ENCODE measurements at regions not wholly inside any gene's neighbourhood (a gene's known extent, or its start where the extent isn't known, plus 50 kb on each side); places are given as distances from the start of the nearest gene placed in this dataset.

GRCh38 chr2:71919708-71920107 is 228.0 kb downstream of the CYP26B1 start:
- Histone ChIP-seq H3K4me3 (no peak overlapping the region), H3K36me3 (no peaks in the 10 kb centered on the region), H3K4me1 (ENCODE audit: low read depth) (no peaks in the 10 kb centered on the region), H3K27me3 (peaks cover 9% of the 10 kb centered on the region), H3K27ac (no peak overlapping the region), H3K9me3 (ENCODE audit: low read depth) (no peaks in the 10 kb centered on the region)
- no peak for DNase-seq (ENCODE audit: low read depth in 1 of 2, low spot score in 1 of 2)
- no peak for TF ChIP-seq CTCF (IDR thresholded peaks at IDR 0.05; ENCODE audit: low read depth, low read length)

GRCh38 chr2:71910277-71910676 is 237.4 kb downstream of the CYP26B1 start:
- peaks cover 3% of the 10 kb centered on the region for H3K27me3 ChIP-seq
- no peaks in the 10 kb centered on the region for H3K9me3 ChIP-seq (ENCODE audit: low read depth)
- DNase-seq (ENCODE audit: low read depth in 1 of 2, low spot score in 1 of 2) = no peak
- no peak overlapping the region for H3K27ac ChIP-seq
- no peak overlapping the region for H3K4me3 ChIP-seq
- TF ChIP-seq CTCF (IDR thresholded peaks at IDR 0.05; ENCODE audit: low read depth, low read length) = no peak
- no peaks in the 10 kb centered on the region for H3K4me1 ChIP-seq (ENCODE audit: low read depth)
- H3K36me3 ChIP-seq = no peaks in the 10 kb centered on the region

- DNase-seq (ENCODE audit: low read depth in 1 of 2, low spot score in 1 of 2) = no peak
These were observed 238.9 kb downstream of the CYP26B1 start for GRCh38 chr2:71908798-71909197.

GRCh38 chr2:71907503-71907902 is 240.2 kb downstream of the CYP26B1 start:
- no peak overlapping the region for H3K4me3 ChIP-seq
- DNase-seq (ENCODE audit: low read depth in 1 of 2, low spot score in 1 of 2) = no peak
- H3K27ac ChIP-seq = no peak overlapping the region
- H3K4me1 ChIP-seq (ENCODE audit: low read depth) = no peaks in the 10 kb centered on the region
- no peak for TF ChIP-seq CTCF (IDR thresholded peaks at IDR 0.05; ENCODE audit: low read depth, low read length)
- no peaks in the 10 kb centered on the region for H3K36me3 ChIP-seq
- no peaks in the 10 kb centered on the region for H3K9me3 ChIP-seq (ENCODE audit: low read depth)
- H3K27me3 ChIP-seq = peaks cover 9% of the 10 kb centered on the region

More at GRCh38 chr2:71908798-71909197, 238.9 kb downstream of the CYP26B1 start:
- Histone ChIP-seq H3K4me1 (ENCODE audit: low read depth) (no peaks in the 10 kb centered on the region), H3K9me3 (ENCODE audit: low read depth) (no peaks in the 10 kb centered on the region), H3K4me3 (no peak overlapping the region), H3K27ac (no peak overlapping the region), H3K36me3 (no peaks in the 10 kb centered on the region), H3K27me3 (peaks cover 9% of the 10 kb centered on the region)
- TF ChIP-seq CTCF (IDR thresholded peaks at IDR 0.05; ENCODE audit: low read depth, low read length) = no peak

- no peak for DNase-seq (ENCODE audit: low read depth in 1 of 2, low spot score in 1 of 2)
- no peak overlapping the region for H3K27ac ChIP-seq
- H3K4me1 ChIP-seq (ENCODE audit: low read depth) = no peaks in the 10 kb centered on the region
- no peak for TF ChIP-seq CTCF (IDR thresholded peaks at IDR 0.05; ENCODE audit: low read depth, low read length)
- no peaks in the 10 kb centered on the region for H3K36me3 ChIP-seq
- H3K4me3 ChIP-seq = no peak overlapping the region
- peaks cover 9% of the 10 kb centered on the region for H3K27me3 ChIP-seq
- H3K9me3 ChIP-seq (ENCODE audit: low read depth) = no peaks in the 10 kb centered on the region
These were observed 241.2 kb downstream of the CYP26B1 start for GRCh38 chr2:71906357-71906973.
